Parathyroid adenoma (tissue), 2 donors: ENCODE measurements at regions not wholly inside any gene's neighbourhood (a gene's known extent, or its start where the extent isn't known, plus 50 kb on each side); places are given as distances from the start of the nearest gene placed in this dataset.

ENCODE experiments used
- H2AFZ ChIP-seq: fragments of 300-600 bp; sonication (generic); one replicate; pipeline ENCODE4 v1.7.0; 2017; ENCODE audit warnings: antibody characterized with exemption, mild to moderate bottlenecking
- H3K27ac ChIP-seq: fragments of 300-600 bp; sonication (generic); one replicate; pipeline ENCODE4 v1.7.0; 2017
- H3K27me3 ChIP-seq: fragments of 300-600 bp; sonication (generic); one replicate; pipeline ENCODE4 v1.7.0; 2017; ENCODE audit warnings: low read length; ENCODE audit not compliant: control insufficient read depth, insufficient read depth
- H3K36me3 ChIP-seq: fragments of 300-600 bp; sonication (generic); one replicate; pipeline ENCODE4 v1.7.0; 2017; ENCODE audit warnings: low read length; ENCODE audit not compliant: control insufficient read depth, insufficient read depth
- H3K4me1 ChIP-seq: fragments of 300-600 bp; sonication (generic); one replicate; pipeline ENCODE4 v1.7.0; 2017; ENCODE audit warnings: control low read depth
- H3K4me2 ChIP-seq: fragments of 300-600 bp; sonication (generic); one replicate; pipeline ENCODE4 v1.7.0; 2017; ENCODE audit warnings: low read length
- H3K4me3 ChIP-seq: fragments of 300-600 bp; sonication (generic); one replicate; pipeline ENCODE4 v1.7.0; 2017; ENCODE audit warnings: low read depth, low read length
- H3K79me2 ChIP-seq: fragments of 300-600 bp; sonication (generic); one replicate; pipeline ENCODE4 v1.7.0; 2017; ENCODE audit warnings: control low read depth
- H3K9ac ChIP-seq: fragments of 300-600 bp; sonication (generic); one replicate; pipeline ENCODE4 v1.7.0; 2017; ENCODE audit warnings: mild to moderate bottlenecking
- H3K9me3 ChIP-seq: fragments of 300-600 bp; sonication (generic); one replicate; pipeline ENCODE4 v1.7.0; 2017; ENCODE audit warnings: low read length; ENCODE audit not compliant: control insufficient read depth
- CTCF ChIP-seq: fragments of 300-600 bp; sonication (generic); IDR thresholded peaks from one replicate; pipeline ENCODE4 v1.7.0; 2017; ENCODE audit warnings: antibody characterized with exemption, mild to moderate bottlenecking
- donor health status: primary hyperparathyroidism.

GRCh38 chr10:24127516-24127915 is 81.4 kb upstream of the KIAA1217 start:
- peaks cover 21% of the 10 kb centered on the region for H3K4me1 ChIP-seq
- no peaks in the 10 kb centered on the region for H3K36me3 ChIP-seq
- no peak overlapping the region for H3K27ac ChIP-seq
- H3K9me3 ChIP-seq, result no peaks in the 10 kb centered on the region
- no peak for TF ChIP-seq CTCF
- H3K4me2 ChIP-seq, result peak overlapping the region; percentile 43
- no peak overlapping the region for H3K9ac ChIP-seq
- H3K27me3 ChIP-seq, result no peaks in the 10 kb centered on the region
- H2AFZ ChIP-seq, result peak overlapping the region; percentile 14
- no peaks in the 10 kb centered on the region for H3K79me2 ChIP-seq
- peak overlapping the region; percentile 13 for H3K4me3 ChIP-seq

- no peaks in the 10 kb centered on the region for H3K9me3 ChIP-seq
- peak overlapping the region; percentile 43 for H3K4me2 ChIP-seq
- no peak overlapping the region for H3K9ac ChIP-seq
- peak overlapping the region; percentile 18 for H3K27ac ChIP-seq
- peak overlapping the region; percentile 15 for H3K4me3 ChIP-seq
- peaks cover 21% of the 10 kb centered on the region for H3K4me1 ChIP-seq
- TF ChIP-seq CTCF, result no peak
- H3K79me2 ChIP-seq, result no peaks in the 10 kb centered on the region
- peak overlapping the region; percentile 49 for H2AFZ ChIP-seq
- H3K36me3 ChIP-seq, result no peaks in the 10 kb centered on the region
- no peaks in the 10 kb centered on the region for H3K27me3 ChIP-seq
Observed at GRCh38 chr10:24128066-24128730, 80.7 kb upstream of the KIAA1217 start.

- TF ChIP-seq CTCF, result no peak
- H3K4me2 ChIP-seq, result peak overlapping the region; percentile 18
- peaks cover 29% of the 10 kb centered on the region for H3K4me1 ChIP-seq
- H3K27me3 ChIP-seq, result no peaks in the 10 kb centered on the region
- no peaks in the 10 kb centered on the region for H3K9me3 ChIP-seq
- H3K27ac ChIP-seq, result no peak overlapping the region
- H2AFZ ChIP-seq, result no peak overlapping the region
- H3K36me3 ChIP-seq, result no peaks in the 10 kb centered on the region
- no peaks in the 10 kb centered on the region for H3K79me2 ChIP-seq
- H3K4me3 ChIP-seq, result no peak overlapping the region
- H3K9ac ChIP-seq, result no peak overlapping the region
Observed at GRCh38 chr10:24132741-24133140, 76.2 kb upstream of the KIAA1217 start.

GRCh38 chr10:24133835-24134234 is 75.1 kb upstream of the KIAA1217 start:
- Histone ChIP-seq H3K9ac (no peak overlapping the region), H2AFZ (peak overlapping the region; percentile 31), H3K79me2 (no peaks in the 10 kb centered on the region), H3K4me1 (peaks cover 21% of the 10 kb centered on the region), H3K36me3 (no peaks in the 10 kb centered on the region), H3K27me3 (no peaks in the 10 kb centered on the region), H3K27ac (peak overlapping the region; percentile 40), H3K4me2 (peak overlapping the region; percentile 25), H3K4me3 (peak overlapping the region; percentile 1), H3K9me3 (no peaks in the 10 kb centered on the region)
- no peak for TF ChIP-seq CTCF

GRCh38 chr10:24136070-24136469 is 72.9 kb upstream of the KIAA1217 start:
- Histone ChIP-seq H3K4me3 (peak overlapping the region; percentile 50), H3K9me3 (no peaks in the 10 kb centered on the region), H3K27ac (no peak overlapping the region), H3K4me2 (peak overlapping the region; percentile 46), H3K79me2 (no peaks in the 10 kb centered on the region), H3K27me3 (no peaks in the 10 kb centered on the region), H3K4me1 (peaks cover 17% of the 10 kb centered on the region), H2AFZ (no peak overlapping the region), H3K9ac (no peak overlapping the region), H3K36me3 (no peaks in the 10 kb centered on the region)
- TF ChIP-seq CTCF, result no peak
